HG02763 (cell line): ENCODE measurements at regions not wholly inside any gene's neighbourhood (a gene's known extent, or its start where the extent isn't known, plus 50 kb on each side); places are given as distances from the start of the nearest gene placed in this dataset.
"Not testable (repeated sequence)": the region's sequence is repeated elsewhere in the genome, so short reads cannot be mapped to it uniquely, and the experiment has no call there.

Experiments used
- ATAC-seq: cut with Tn5 transposase; IDR thresholded peaks from one replicate; pipeline ENCODE4 v1.9.1; 2021; ENCODE audit warnings: mild to moderate bottlenecking, moderate library complexity; ENCODE audit not compliant: unreplicated experiment

- not testable (repeated sequence) for ATAC-seq
Observed at GRCh38 chr2:111420074-111420473, 299.4 kb downstream of the BCL2L11 start.

DNA sequence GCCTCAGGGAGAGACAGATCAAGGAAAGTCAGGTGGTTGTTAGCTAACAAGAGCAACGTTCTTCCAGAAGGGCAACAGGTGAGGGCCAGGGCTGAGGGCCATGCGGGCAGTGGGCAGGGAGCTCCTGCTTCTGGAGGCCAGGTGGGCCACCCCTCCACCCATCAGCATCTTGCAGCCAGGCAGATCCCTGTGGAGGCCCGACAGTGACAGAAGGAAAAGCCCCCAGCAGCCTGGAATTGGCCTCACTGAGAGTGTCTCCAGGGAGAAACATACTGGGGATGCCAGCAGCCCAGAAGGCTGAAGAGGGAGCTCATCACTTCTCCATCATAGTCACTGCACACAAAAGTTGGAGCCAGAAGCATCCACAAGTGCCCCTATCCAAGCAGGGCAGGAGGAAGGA, 300.1 kb downstream of the BCL2L11 start:
- ATAC-seq, result not testable (repeated sequence)

DNA sequence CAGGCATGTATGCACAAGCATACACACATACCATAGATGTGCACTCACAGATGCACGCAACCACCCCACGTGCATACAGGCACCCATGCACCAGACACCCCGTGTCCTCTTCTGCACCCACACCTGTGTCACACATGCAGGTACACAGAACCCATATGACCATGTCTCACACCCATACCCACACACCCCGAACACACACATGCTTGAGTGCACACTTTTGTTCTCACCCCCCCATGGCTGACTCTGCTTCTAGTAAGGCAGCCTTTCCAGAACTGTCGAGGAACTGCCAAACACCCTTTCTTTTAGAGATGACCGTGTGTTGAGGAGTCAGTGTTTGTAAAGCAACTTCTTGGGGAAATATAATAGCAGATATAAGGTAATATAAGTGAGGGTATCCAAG, 301.2 kb downstream of the BCL2L11 start:
- not testable (repeated sequence) for ATAC-seq

DNA sequence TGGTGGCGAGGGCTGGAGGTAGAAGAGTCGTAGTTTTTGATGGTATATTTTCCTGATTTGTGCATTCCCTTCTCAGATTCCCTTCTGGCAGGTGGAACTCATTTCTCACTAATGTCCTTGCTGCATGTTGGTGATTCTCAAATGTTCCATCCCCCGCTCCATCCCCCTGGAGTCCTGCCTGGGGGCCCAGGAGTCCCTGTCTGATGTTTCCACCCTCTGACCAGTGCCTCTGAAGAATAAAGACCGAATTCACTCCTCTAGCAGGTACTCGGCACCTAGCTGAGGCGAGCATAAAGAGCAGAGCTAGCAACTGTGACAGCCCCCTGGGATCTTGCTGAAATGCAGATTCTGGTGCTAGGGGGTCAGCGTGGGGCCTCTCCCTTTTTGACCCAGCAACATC, 301.8 kb downstream of the BCL2L11 start:
- ATAC-seq, result not testable (repeated sequence)

- not testable (repeated sequence) for ATAC-seq
Observed at GRCh38 chr2:111423184-111423583, 302.5 kb downstream of the BCL2L11 start.

- ATAC-seq, result not testable (repeated sequence)
Observed at GRCh38 chr2:111424176-111424575, 303.5 kb downstream of the BCL2L11 start.

- not testable (repeated sequence) for ATAC-seq
Observed at GRCh38 chr2:111424851-111425309, 304.2 kb downstream of the BCL2L11 start.

- ATAC-seq, result not testable (repeated sequence)
Observed at GRCh38 chr2:111425789-111426201, 305.1 kb downstream of the BCL2L11 start.

- not testable (repeated sequence) for ATAC-seq
Observed at GRCh38 chr2:111427346-111427745, 306.6 kb downstream of the BCL2L11 start.

DNA sequence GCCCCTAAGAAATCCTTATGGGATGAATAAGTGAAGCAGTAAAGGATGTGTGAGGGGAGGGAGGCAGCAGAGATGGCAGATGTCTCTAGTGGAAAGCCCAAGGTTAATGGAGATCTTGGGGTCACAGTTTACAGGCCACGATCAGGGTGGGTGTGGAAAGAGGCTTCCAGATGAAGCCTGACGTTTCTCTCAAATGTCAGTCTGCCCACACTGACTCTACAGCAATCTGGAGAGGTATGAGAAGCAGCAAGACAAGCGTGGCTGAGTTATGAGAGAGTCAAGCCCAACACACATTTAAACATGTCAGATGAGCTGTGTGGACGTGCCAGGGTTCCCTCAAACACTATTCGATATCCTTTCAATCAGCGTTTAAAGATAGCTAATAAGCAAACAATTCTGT, 308.2 kb downstream of the BCL2L11 start:
- not testable (repeated sequence) for ATAC-seq

GRCh38 chr2:111429353-111429752, 308.6 kb downstream of the BCL2L11 start:
- peak; percentile 48 for ATAC-seq

DNA sequence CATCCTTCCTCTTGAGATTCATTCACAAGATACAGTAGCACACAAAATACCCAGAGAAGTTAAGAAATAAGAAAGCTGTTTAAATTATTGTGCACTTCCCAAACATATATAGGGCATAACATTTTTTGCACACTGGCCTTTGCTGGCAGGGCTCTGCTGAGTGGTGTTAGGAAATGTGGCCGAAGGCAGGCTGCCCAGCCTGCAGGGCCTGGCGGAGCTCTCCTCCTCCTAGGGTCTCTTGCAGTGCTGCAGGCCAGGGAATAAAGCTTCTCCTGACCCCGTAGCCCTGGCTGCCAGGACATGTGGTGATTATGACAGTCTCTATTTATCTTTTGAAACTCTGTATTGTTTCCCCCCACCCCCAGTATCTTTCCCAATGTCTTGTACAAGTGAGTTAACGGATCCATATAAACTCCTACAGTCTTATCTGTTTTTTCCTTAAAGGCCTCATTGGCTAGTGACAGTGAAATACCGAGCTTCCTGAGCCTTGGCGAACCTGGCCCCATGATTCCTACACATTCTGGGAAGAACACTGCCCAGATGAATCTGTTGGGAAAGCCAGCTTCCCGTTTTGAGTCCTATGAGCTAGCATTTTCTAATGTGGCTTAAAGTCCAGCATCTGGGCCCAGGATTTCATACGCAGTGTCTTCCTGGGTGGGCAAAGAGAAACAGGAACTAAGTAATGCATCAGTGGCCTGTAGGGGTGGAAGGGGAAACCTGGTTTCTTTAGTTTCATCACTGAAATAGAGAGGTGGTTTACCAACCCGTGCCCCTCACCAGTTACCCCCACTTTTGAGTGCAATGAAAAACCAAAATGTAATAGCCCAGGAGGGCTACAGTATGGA, 310.3 kb downstream of the BCL2L11 start:
- ATAC-seq, result peak; percentile 57

DNA sequence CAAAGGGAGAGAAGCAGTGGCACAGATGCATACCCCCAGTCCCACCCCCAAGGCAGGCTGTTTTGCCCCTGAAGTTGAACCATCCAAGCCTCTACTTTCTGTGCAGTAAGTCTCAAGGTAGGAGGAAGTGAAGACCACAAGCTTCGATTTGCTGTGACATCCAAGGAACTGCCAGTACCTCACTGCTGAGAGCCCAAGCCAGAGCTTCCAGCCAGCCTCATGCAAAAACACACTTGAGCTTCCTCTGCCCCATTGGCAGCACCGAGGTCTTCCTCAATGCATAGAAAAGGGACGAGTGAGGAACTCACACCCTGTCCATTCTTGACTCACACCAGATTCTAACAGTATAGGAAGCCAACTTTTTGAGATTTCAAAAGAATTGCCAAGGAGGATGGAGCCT, 311.7 kb downstream of the BCL2L11 start:
- not testable (repeated sequence) for ATAC-seq

DNA sequence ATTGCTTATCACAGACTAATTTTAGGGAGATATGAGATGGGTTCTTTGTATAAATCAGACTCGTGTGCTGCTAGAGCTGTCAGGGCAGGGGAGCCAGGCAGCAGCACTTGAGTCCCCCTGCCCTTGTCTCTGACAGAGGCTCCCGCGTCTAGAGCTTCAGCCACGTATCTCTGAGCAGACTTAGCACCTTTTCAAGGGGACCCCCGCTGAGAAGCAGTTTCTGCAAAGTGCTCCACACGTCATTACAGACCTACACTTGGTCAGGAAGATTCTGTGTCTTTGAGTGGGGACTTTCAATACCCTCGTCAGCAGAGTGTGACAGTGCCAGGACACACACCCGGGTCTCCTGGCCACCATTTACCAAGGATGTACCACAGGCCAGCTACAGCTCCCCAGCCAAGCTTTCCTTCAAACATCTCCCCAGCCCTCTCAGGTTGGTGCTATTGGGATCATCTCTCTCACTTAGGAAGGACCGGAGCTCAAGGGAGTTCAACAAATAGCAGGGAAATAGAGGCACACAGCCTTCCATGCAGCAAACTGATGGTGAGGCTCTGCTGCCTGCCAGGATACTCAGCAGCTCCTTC, 312.3 kb downstream of the BCL2L11 start:
- not testable (repeated sequence) for ATAC-seq

DNA sequence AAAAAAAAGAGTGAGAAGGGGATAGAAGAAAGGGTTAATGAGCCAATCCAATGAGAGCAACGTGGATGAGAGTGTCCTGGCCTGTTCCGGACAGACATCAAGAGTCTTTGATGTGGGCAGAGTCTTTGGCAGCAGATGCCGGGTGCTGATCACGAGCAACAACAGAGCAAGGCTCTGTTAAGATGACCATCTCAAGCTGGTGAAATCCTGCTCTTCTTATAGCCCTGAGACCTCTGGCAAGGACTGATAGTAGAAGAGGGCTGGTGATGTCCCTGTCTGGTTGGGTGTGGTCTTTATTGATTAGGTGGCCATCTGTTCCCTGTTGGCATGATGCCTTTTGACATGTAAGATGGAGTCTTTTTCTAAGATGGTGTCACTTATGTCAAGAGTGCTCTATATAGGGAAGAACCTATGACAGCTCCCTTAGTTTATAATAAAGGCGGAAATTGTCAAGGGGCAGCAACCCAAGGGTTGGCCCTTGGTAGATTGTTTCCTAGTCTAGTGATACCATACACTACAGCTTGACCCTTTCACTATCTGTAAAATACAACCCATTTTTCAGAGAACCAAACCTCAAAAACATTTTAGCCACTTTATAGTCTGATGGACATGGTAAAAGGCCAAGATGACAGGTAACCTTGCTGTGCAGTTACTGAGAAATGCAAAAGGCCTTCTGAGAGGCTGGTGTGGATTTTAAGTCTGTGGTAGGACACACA, 313.3 kb downstream of the BCL2L11 start:
- not testable (repeated sequence) for ATAC-seq

DNA sequence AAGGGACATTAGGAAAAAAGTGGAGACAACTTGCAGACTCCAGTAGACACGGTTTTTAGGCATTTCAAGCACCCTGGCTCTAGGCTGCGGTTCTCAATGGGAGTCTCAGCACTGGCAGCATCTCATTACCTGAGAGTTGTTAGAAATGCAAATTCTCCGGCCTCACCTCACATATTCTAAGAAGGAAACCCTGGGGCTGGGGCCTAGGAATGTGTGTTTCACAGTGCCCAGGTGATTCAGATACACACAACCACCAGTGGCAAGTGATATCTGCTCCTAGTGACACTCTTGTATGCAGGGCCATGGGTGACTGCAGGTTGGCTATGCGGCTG, 313.9 kb downstream of the BCL2L11 start:
- not testable (repeated sequence) for ATAC-seq

DNA sequence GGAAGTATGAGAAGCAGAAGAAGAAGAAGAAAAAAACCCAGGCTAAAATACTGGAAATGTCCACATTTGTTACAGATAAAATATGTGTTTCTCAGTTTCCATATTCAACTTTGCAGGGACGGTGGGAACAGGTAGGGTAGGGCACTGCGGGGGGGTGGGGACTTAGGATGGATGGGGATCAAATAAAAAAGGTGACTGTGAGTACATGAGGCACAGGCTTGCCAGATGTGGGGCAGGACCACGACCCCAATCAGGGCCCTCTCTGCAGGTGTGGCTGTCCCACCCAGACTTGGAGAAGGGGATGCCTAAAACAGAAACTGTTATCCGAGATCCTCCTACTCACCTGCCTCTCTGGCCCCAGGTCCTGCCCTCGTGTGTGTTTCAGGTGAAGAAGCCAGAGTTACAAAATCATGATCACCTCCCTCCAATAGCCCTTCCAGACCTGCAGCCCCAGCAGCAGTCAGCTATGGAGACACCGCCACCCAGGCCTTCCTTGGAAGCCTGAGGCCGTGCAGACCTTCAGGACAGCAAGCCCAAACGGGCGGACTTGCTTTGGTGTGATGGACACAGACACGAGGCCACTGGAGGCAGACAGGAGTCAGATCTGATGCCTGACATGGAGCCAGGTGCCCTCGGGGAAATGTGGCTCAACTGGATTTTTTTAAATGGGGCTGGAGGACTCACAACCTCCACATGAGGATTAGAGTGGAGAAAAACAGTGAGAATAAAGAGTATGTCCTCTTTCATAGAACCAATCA, 315.0 kb downstream of the BCL2L11 start:
- not testable (repeated sequence) for ATAC-seq

GRCh38 chr2:111436411-111436810, 315.7 kb downstream of the BCL2L11 start:
- peak; percentile 46 for ATAC-seq

DNA sequence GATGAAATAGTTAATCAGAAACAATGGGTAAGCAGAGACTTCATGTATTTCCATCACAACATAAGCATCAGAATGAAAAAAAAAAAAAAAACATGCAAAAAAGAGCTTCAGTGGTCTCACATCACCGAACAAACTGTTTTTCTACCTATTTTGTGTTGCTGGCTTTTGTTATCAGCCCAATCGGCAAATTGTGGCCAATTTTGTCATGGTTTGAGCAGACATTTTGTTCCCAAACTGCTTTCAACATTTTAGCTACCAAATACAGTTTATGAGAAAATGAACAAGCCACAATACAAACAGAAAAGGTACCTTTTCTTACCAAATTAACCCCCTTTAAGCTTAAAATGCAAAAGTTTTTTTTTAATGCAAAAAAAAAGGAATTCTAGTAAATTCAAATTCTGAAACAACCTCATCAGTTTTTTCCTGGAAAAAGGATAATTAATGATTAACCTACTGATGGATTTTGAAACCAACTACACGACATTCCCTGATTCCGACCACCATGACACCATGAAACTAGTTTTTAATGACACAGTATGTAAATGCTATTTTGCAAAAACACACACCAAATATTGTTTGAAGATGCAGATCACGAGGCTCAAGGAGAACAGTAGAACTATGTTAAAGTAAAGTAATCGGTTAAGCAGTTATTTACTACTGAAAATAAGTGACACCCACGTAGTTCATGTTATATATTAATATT, 316.7 kb downstream of the BCL2L11 start:
- ATAC-seq, result not testable (repeated sequence)

DNA sequence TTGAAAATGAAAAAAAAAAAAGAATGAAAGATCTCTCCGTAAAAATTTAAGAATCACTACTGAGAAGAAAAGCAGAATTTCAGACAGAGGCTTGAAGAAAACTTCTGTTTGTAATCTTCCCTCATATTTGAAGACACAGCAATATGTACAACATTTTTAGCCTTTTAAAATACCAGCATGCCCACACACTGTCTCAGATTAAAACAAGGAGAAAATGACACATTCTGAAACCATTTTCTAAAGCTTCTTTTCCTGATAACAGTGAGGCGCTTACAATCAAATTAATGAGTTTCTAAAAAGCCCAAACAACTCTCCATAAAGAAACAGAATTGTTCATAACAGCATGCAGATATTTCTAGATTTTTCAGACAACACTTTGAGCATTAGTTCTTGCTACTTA, 317.4 kb downstream of the BCL2L11 start:
- not testable (repeated sequence) for ATAC-seq
